SU-DHL-6 (cell line): ENCODE measurements at regions not wholly inside any gene's neighbourhood (a gene's known extent, or its start where the extent isn't known, plus 50 kb on each side); places are given as distances from the start of the nearest gene placed in this dataset.

Experiments used
- H2AFZ ChIP-seq: fragments of 200-600 bp; sonication (generic); 2 replicates; pipeline ENCODE4 v1.6.1; 2014; ENCODE audit warnings: low read depth, mild to moderate bottlenecking, moderate library complexity, mixed read lengths, antibody characterized with exemption, low read length; ENCODE audit not compliant: severe bottlenecking
- H3F3A ChIP-seq: fragments of 200-600 bp; shearing (Covaris generic); 2 replicates; pipeline ENCODE4 v1.6.0; 2016; ENCODE audit warnings: antibody characterized with exemption, mild to moderate bottlenecking; ENCODE audit not compliant: insufficient read depth
- H3K27ac ChIP-seq: fragments of 200-600 bp; sonication (generic); 2 replicates; pipeline ENCODE4 v1.5.1; 2016; ENCODE audit warnings: low read depth, mild to moderate bottlenecking, low read length, moderate library complexity, mixed read lengths
- H3K27me3 ChIP-seq: fragments of 200-600 bp; sonication (generic), shearing (Covaris generic); 2 replicates; pipeline ENCODE4 v1.6.0; 2014; ENCODE audit warnings: mild to moderate bottlenecking, low read length
- H3K36me3 ChIP-seq: fragments of 200-600 bp; sonication (generic); 2 replicates; pipeline ENCODE4 v1.6.1; 2014; ENCODE audit warnings: mild to moderate bottlenecking, low read length, mixed read lengths
- H3K4me2 ChIP-seq: fragments of 300-600, 200-600 bp; shearing (Covaris generic), sonication (generic); 2 replicates; pipeline ENCODE4 v1.6.0; 2014; ENCODE audit warnings: low read length, low read depth, mild to moderate bottlenecking; ENCODE audit not compliant: poor library complexity, severe bottlenecking
- H3K4me3 ChIP-seq: fragments of 200-600 bp; sonication (generic); 2 replicates; pipeline ENCODE4 v1.5.1; 2014; ENCODE audit warnings: antibody characterized with exemption, low read length, mild to moderate bottlenecking, mixed read lengths; ENCODE audit not compliant: insufficient read depth, poor library complexity, severe bottlenecking
- H3K79me2 ChIP-seq: fragments of 200-600 bp; sonication (generic); 2 replicates; pipeline ENCODE4 v1.6.1; 2014; ENCODE audit warnings: mild to moderate bottlenecking, low read length, moderate library complexity; ENCODE audit not compliant: insufficient read depth
- H3K9ac ChIP-seq: fragments of 200-600 bp; sonication (generic); 2 replicates; pipeline ENCODE4 v1.7.0; 2014; ENCODE audit warnings: mild to moderate bottlenecking, low read length
- H3K9me2 ChIP-seq: fragments of 200-600 bp; sonication (generic); replicated peaks from 2 replicates; pipeline ENCODE4 v1.6.1; 2014; ENCODE audit warnings: low read length; ENCODE audit not compliant: insufficient read depth
- H3K9me3 ChIP-seq: fragments of 200-600 bp; sonication (generic); 2 replicates; pipeline ENCODE4 v1.6.1; 2014; ENCODE audit warnings: low read length, mixed read lengths; ENCODE audit not compliant: insufficient read depth
- H4K20me1 ChIP-seq: fragments of 200-600 bp; sonication (generic); 2 replicates; pipeline ENCODE4 v1.6.1; 2014; ENCODE audit warnings: low read depth, mild to moderate bottlenecking, antibody characterized with exemption, low read length, moderate library complexity, mixed read lengths
- CTCF ChIP-seq: fragments of 200-600 bp; sonication (generic); IDR thresholded peaks from one replicate; pipeline ENCODE4 v1.5.1; 2017; ENCODE audit warnings: antibody characterized with exemption, mild to moderate bottlenecking, low read length, moderate library complexity; ENCODE audit not compliant: insufficient read depth, poor library complexity, severe bottlenecking
- EZH2phosphoT487 ChIP-seq: fragments of 200-600 bp; sonication (generic), shearing (Covaris generic); conservative IDR thresholded peaks from 2 replicates; pipeline ENCODE4 v1.6.1; 2018; ENCODE audit warnings: mild to moderate bottlenecking, antibody characterized with exemption, low read length, moderate library complexity, mixed read lengths

- Histone ChIP-seq H3K9ac (no peak overlapping the region), H3K4me3 (no peak overlapping the region), H4K20me1 (no peaks in the 10 kb centered on the region), H3K9me3 (no peaks in the 10 kb centered on the region), H3K36me3 (no peaks in the 10 kb centered on the region), H3F3A (no peaks in the 10 kb centered on the region), H3K4me2 (no peak overlapping the region), H3K9me2 (no peaks in the 10 kb centered on the region), H3K27me3 (no peaks in the 10 kb centered on the region), H3K79me2 (no peaks in the 10 kb centered on the region), H3K27ac (no peak overlapping the region), H2AFZ (no peak overlapping the region)
- no peak for TF ChIP-seq CTCF
- no peak for TF ChIP-seq EZH2phosphoT487
Measured at GRCh38 chr7:18445483-18445882, 50.1 kb upstream of the HDAC9 start.
